Calu3 (cell line): ENCODE measurements at regions not wholly inside any gene's neighbourhood (a gene's known extent, or its start where the extent isn't known, plus 50 kb on each side); places are given as distances from the start of the nearest gene placed in this dataset.

Experiments
- BruUV-seq: library from RNA; stranded (reverse); fragments of 400-500 nt; replicated peaks from 2 replicates; lab custom pipeline; 2021; lab: Mats Ljungman, UMichigan
- CTCF ChIA-PET: fragments of 300-600 bp; sonication (Branson Sonifier 250); formaldehyde crosslinking; loops from one replicate; lab custom pipeline; 2022; ENCODE audit warnings: antibody characterized with exemption; lab: Charles Lee
- DNase-seq: peaks from one replicate; pipeline ENCODE4 v3.0.0; 2022
- H3K27ac Mint-ChIP-seq: one replicate; pipeline ENCODE4 v1.8.0; 2022; ENCODE audit warnings: mixed read lengths; ENCODE audit not compliant: unreplicated experiment
- H3K27me3 Mint-ChIP-seq: one replicate; pipeline ENCODE4 v1.8.0; 2022; ENCODE audit warnings: mixed read lengths; ENCODE audit not compliant: unreplicated experiment
- H3K36me3 Mint-ChIP-seq: one replicate; pipeline ENCODE4 v1.8.0; 2022; ENCODE audit warnings: mild to moderate bottlenecking, moderate library complexity, mixed read lengths; ENCODE audit not compliant: insufficient read depth, unreplicated experiment
- H3K4me1 Mint-ChIP-seq: one replicate; pipeline ENCODE4 v1.8.0; 2022; ENCODE audit warnings: mild to moderate bottlenecking, low read depth, mixed read lengths; ENCODE audit not compliant: unreplicated experiment
- H3K4me3 Mint-ChIP-seq: one replicate; pipeline ENCODE4 v1.8.0; 2022; ENCODE audit warnings: mild to moderate bottlenecking, low read depth, moderate library complexity, mixed read lengths; ENCODE audit not compliant: unreplicated experiment
- H3K9me3 Mint-ChIP-seq: one replicate; pipeline ENCODE4 v1.8.0; 2022; ENCODE audit warnings: low read depth, mixed read lengths; ENCODE audit not compliant: unreplicated experiment
- CTCF ChIP-seq: fragments of 200-600 bp; IDR thresholded peaks from one replicate; pipeline ENCODE4 v1.8.0; 2022; ENCODE audit warnings: antibody characterized with exemption; ENCODE audit not compliant: unreplicated experiment
- intact Hi-C: fragments of 100-400 bp; cut with micrococcal nuclease; formaldehyde crosslinking; loops from one replicate; pipeline ENCODE4 v1.10.0; 2022; ENCODE audit not compliant: unreplicated experiment

GRCh38 chr6:148239801-148240460 is 102.7 kb upstream of the SASH1 start:
- H3K4me1 Mint-ChIP-seq, result peaks cover 7% of the 10 kb centered on the region

GRCh38 chr6:148240461-148240840 is 102.2 kb upstream of the SASH1 start:
- Mint-ChIP-seq H3K27me3 (no peaks in the 10 kb centered on the region), H3K27ac (no peak overlapping the region), H3K9me3 (no peaks in the 10 kb centered on the region), H3K4me1 (peaks cover 7% of the 10 kb centered on the region), H3K36me3 (no peaks in the 10 kb centered on the region), H3K4me3 (no peak overlapping the region)
- intact Hi-C loops, result no loop called here
- CTCF ChIA-PET, result no interaction called here
- DNase-seq, result no peak
- TF ChIP-seq CTCF, result no peak
- no TSS peak for BruUV-seq

More at GRCh38 chr6:148239801-148240460, 102.7 kb upstream of the SASH1 start:
- intact Hi-C loops, result no loop called here
- H3K36me3 Mint-ChIP-seq, result no peaks in the 10 kb centered on the region
- DNase-seq, result no peak
- no peaks in the 10 kb centered on the region for H3K27me3 Mint-ChIP-seq
- no peak overlapping the region for H3K27ac Mint-ChIP-seq
- no peak overlapping the region for H3K4me3 Mint-ChIP-seq
- TF ChIP-seq CTCF, result no peak
- CTCF ChIA-PET, result interaction anchor here (0.9 kb wide), 1 partner anchor 24 kb away, joined by 4 read pairs; no protein-coding TSS in a partner anchor
- no TSS peak for BruUV-seq
- H3K9me3 Mint-ChIP-seq, result no peaks in the 10 kb centered on the region

GRCh38 chr6:148240861-148241477 is 101.7 kb upstream of the SASH1 start:
- CTCF ChIA-PET, result no interaction called here
- H3K4me3 Mint-ChIP-seq, result no peak overlapping the region
- no peaks in the 10 kb centered on the region for H3K36me3 Mint-ChIP-seq

GRCh38 chr6:148242180-148242579 is 100.5 kb upstream of the SASH1 start:
- CTCF ChIA-PET, result interaction anchor here (0.6 kb wide), 1 partner anchor 57 kb away, joined by 4 read pairs; no protein-coding TSS in a partner anchor
- H3K27me3 Mint-ChIP-seq, result no peaks in the 10 kb centered on the region
- intact Hi-C loops, result no loop called here
- H3K9me3 Mint-ChIP-seq, result no peaks in the 10 kb centered on the region
- no peaks in the 10 kb centered on the region for H3K36me3 Mint-ChIP-seq
- TF ChIP-seq CTCF, result no peak
- H3K4me1 Mint-ChIP-seq, result peaks cover 7% of the 10 kb centered on the region
- DNase-seq, result no peak
- H3K4me3 Mint-ChIP-seq, result no peak overlapping the region
- no peak overlapping the region for H3K27ac Mint-ChIP-seq
- no TSS peak for BruUV-seq

More at GRCh38 chr6:148240861-148241477, 101.7 kb upstream of the SASH1 start:
- Mint-ChIP-seq H3K27me3 (no peaks in the 10 kb centered on the region), H3K9me3 (no peaks in the 10 kb centered on the region), H3K27ac (no peak overlapping the region), H3K4me1 (peaks cover 7% of the 10 kb centered on the region)
- intact Hi-C loops, result no loop called here
- no TSS peak for BruUV-seq
- DNase-seq, result no peak
- no peak for TF ChIP-seq CTCF
